IMR-90 (cell line): ENCODE measurements at regions not wholly inside any gene's neighbourhood (a gene's known extent, or its start where the extent isn't known, plus 50 kb on each side); places are given as distances from the start of the nearest gene placed in this dataset.

ENCODE experiments used
- ATAC-seq: fragments of 200-7000 bp; cut with Tn5 transposase; 2 replicates; pipeline ENCODE4 v1.9.1; 2020; ENCODE audit warnings: low read depth, mild to moderate bottlenecking, moderate library complexity
- BruUV-seq: library from RNA; stranded (reverse); fragments of 400-500 nt; replicated peaks from 2 replicates; lab custom pipeline; 2021; lab: Mats Ljungman, UMichigan
- CTCF ChIA-PET: fragments of 300-600 bp; formaldehyde crosslinking; extraction: SDS; loops from one replicate; lab custom pipeline; 2021; ENCODE audit warnings: antibody characterized with exemption; lab: Yijun Ruan, JAX
- POLR2A ChIA-PET: fragments of 300-600 bp; sonication (Branson Sonifier 250); formaldehyde crosslinking; loops from one replicate; lab custom pipeline; 2022; ENCODE audit warnings: antibody characterized with exemption; ENCODE audit not compliant: unreplicated experiment; lab: Charles Lee
- DNase-seq: peaks from one replicate; pipeline ENCODE4 v3.0.0; 2013
- H2AFZ ChIP-seq: replicated peaks from 2 replicates; pipeline ENCODE3; 2013; ENCODE audit warnings: low read length, mild to moderate bottlenecking; ENCODE audit not compliant: poor library complexity
- H2AK5ac ChIP-seq: 2 replicates; pipeline ENCODE4 v1.6.1; 2013; ENCODE audit warnings: low read depth, low read length, inconsistent platforms
- H2AK9ac ChIP-seq: replicated peaks from 2 replicates; pipeline ENCODE3; 2013; ENCODE audit warnings: mild to moderate bottlenecking, low read depth, low read length, moderate library complexity; ENCODE audit not compliant: poor library complexity
- H2BK120ac ChIP-seq: 2 replicates; pipeline ENCODE4 v1.6.1; 2013; ENCODE audit warnings: low read depth, low read length, inconsistent platforms
- H2BK15ac ChIP-seq: 3 replicates; pipeline ENCODE4 v1.6.1; 2013; ENCODE audit warnings: low read depth, low read length, inconsistent platforms
- H2BK20ac ChIP-seq: 2 replicates; pipeline ENCODE4 v1.6.1; 2013; ENCODE audit warnings: low read depth, mild to moderate bottlenecking, inconsistent platforms, low read length, moderate library complexity
- H2BK5ac ChIP-seq: 2 replicates; pipeline ENCODE4 v1.6.1; 2013; ENCODE audit warnings: mild to moderate bottlenecking, low read depth, low read length, inconsistent platforms; ENCODE audit not compliant: poor library complexity, severe bottlenecking
- H3K14ac ChIP-seq: replicated peaks from 2 replicates; pipeline ENCODE4 v1.6.1; 2013; ENCODE audit warnings: low read depth, low read length, inconsistent platforms
- H3K18ac ChIP-seq: 2 replicates; pipeline ENCODE4 v1.6.1; 2013; ENCODE audit warnings: low read depth, low read length, control low read depth
- H3K23ac ChIP-seq: 2 replicates; pipeline ENCODE4 v1.6.1; 2013; ENCODE audit warnings: low read depth, low read length, inconsistent platforms
- H3K27ac ChIP-seq: 2 replicates; pipeline ENCODE4 v1.5.1; 2013; ENCODE audit warnings: mild to moderate bottlenecking, control low read depth, low read length; ENCODE audit not compliant: insufficient read depth
- H3K27me3 ChIP-seq: 2 replicates; pipeline ENCODE4 v1.6.1; 2013; ENCODE audit warnings: low read length; ENCODE audit not compliant: control insufficient read depth, insufficient read depth
- H3K36me3 ChIP-seq: 2 replicates; pipeline ENCODE4 v1.6.1; 2013; ENCODE audit warnings: low read length, mixed read lengths; ENCODE audit not compliant: control insufficient read depth, insufficient read depth
- H3K4ac ChIP-seq: 2 replicates; pipeline ENCODE4 v1.6.1; 2013; ENCODE audit warnings: low read depth, low read length, inconsistent platforms
- H3K4me1 ChIP-seq: 2 replicates; pipeline ENCODE4 v1.6.1; 2013; ENCODE audit warnings: low read length, mixed read lengths; ENCODE audit not compliant: control insufficient read depth, insufficient read depth
- H3K4me2 ChIP-seq: 2 replicates; pipeline ENCODE4 v1.6.1; 2013; ENCODE audit warnings: low read depth, mild to moderate bottlenecking, control low read depth, low read length, moderate library complexity
- H3K4me3 ChIP-seq: 2 replicates; pipeline ENCODE4 v1.5.1; 2013; ENCODE audit warnings: low read depth, mild to moderate bottlenecking, control low read depth, low read length, moderate library complexity; ENCODE audit not compliant: insufficient read depth
- H3K56ac ChIP-seq: 2 replicates; pipeline ENCODE4 v1.6.1; 2013; ENCODE audit warnings: low read length, inconsistent platforms; ENCODE audit not compliant: insufficient read depth; ENCODE audit errors: extremely low read depth
- H3K79me1 ChIP-seq, 2 experiments: 2 replicates each; pipeline ENCODE4 v1.6.1; 2013; ENCODE audit warnings: low read length in 2 of 2, inconsistent platforms in 1 of 2, low read depth in 1 of 2
- H3K9ac ChIP-seq: 2 replicates; pipeline ENCODE4 v1.6.1; 2013; ENCODE audit warnings: low read depth, low read length, control low read depth
- H3K9me1 ChIP-seq: 2 replicates; pipeline ENCODE4 v1.6.1; 2013; ENCODE audit warnings: low read length, inconsistent platforms; ENCODE audit not compliant: insufficient read depth
- H3K9me3 ChIP-seq: 2 replicates; pipeline ENCODE4 v1.6.1; 2013; ENCODE audit warnings: low read length; ENCODE audit not compliant: control insufficient read depth, insufficient read depth
- H4K20me1 ChIP-seq: 2 replicates; pipeline ENCODE4 v1.6.1; 2013; ENCODE audit warnings: low read length, inconsistent platforms; ENCODE audit not compliant: insufficient read depth
- H4K5ac ChIP-seq: 2 replicates; pipeline ENCODE4 v1.6.1; 2013; ENCODE audit warnings: mild to moderate bottlenecking, low read depth, low read length, control low read depth
- H4K8ac ChIP-seq, 2 experiments: 2 replicates each; pipeline ENCODE4 v1.6.1; 2013; ENCODE audit warnings: low read depth in 2 of 2, low read length in 2 of 2, control low read depth in 1 of 2, inconsistent platforms in 1 of 2
- H4K91ac ChIP-seq: 2 replicates; pipeline ENCODE4 v1.6.1; 2013; ENCODE audit warnings: low read depth, low read length, inconsistent platforms; ENCODE audit not compliant: insufficient read depth
- CEBPB ChIP-seq: IDR thresholded peaks from 2 replicates; pipeline ENCODE4 v1.6.1; 2012; ENCODE audit warnings: low read depth, low read length, improper control_type of control experiment
- MXI1 ChIP-seq: IDR thresholded peaks from 2 replicates; pipeline ENCODE4 v1.6.1; 2012; ENCODE audit warnings: low read depth, mild to moderate bottlenecking, low read length, moderate library complexity, borderline replicate concordance
- RFX5 ChIP-seq: IDR thresholded peaks from 2 replicates; pipeline ENCODE4 v1.8.0; 2012; ENCODE audit warnings: low read depth, mild to moderate bottlenecking, low read length, moderate library complexity
- WGBS, 2 experiments: methylation state at CpG; one replicate each; pipeline versions ENCODE4 v1.1.5 to v1.1.7; 2013; ENCODE audit warnings: missing lambda C conversion rate in 2 of 2; ENCODE audit not compliant: insufficient read length in 1 of 2; ENCODE audit errors: extremely low coverage in 2 of 2; 5-methylcytosine and 5-hydroxymethylcytosine counted together
- dilution Hi-C: fragments of 300-500 bp; cut with HindIII; formaldehyde crosslinking; loops from one replicate; pipeline ENCODE4 v1.14.3; 2018; ENCODE audit warnings: low sequenced_read_pairs; ENCODE audit not compliant: unreplicated experiment
- in situ Hi-C: fragments of 300-500 bp; cut with MboI; formaldehyde crosslinking; loops from 3 replicates; pipeline ENCODE4 v1.14.3; 2019; ENCODE audit warnings: low sequenced_read_pairs, inconsistent platforms, mixed read lengths
- intact Hi-C: fragments of 100-400 bp; cut with micrococcal nuclease; formaldehyde crosslinking; loops from 2 replicates; pipeline ENCODE4 v1.10.0; 2022

DNA sequence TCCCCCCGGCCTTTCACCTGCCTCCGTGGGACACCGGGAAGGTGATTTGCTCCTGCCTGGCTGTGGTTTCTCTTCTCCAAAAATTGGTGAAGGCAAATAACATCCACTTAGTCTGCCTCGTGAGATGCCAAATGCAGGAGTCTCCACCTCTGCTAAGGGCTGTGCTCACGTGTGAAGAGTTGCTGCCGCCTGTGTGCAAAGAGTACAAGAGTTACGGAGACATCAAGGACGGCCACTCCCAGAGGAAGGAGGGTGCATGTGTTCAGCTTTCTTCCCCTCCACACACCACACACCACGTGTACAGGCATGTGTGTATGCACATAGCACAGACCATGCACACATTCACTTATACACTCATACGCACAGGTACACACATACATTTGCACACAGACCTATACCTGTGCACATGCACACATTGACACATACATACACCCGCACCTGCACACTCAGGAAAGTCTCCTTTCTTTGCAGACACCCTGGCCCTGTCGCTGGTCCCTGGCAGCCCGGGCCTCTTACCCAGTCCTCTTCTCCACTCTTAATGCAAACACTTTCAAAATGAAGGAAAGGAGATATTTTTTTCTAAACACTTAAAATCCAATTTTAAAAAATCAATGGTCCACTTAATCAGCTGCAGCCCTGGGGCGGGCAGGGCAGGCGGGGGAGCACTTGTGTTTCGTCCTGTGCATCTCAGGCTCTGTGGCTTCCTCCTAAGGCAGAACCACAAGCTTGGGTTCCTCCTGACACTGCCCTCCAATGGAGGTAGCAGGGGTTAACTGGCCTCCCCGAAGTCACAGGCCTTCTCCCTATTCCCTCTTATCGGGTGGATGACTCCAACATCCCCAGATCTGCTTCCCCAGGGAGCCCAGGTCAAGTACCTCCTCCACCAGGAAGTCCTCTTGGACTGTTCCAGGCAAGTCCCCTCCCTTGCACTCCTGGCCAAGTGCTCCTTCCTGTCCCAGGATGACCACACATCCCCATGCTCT lies 103.0 kb downstream of the CPZ start:
- no peak for DNase-seq
- H3K9me3 ChIP-seq: no peaks in the 10 kb centered on the region
- TF ChIP-seq RFX5 (no peak), MXI1 (no peak), CEBPB (no peak)
- H3K4me2 ChIP-seq: no peak overlapping the region
- H2BK5ac ChIP-seq: no peak overlapping the region
- no peak for ATAC-seq
- ChIA-PET POLR2A (no interaction called here), CTCF (no interaction called here)
- 16% methylated on average over 3 of the region's 18 CpGs; no CpG with 5 or more reads in 1 of the 2 experiments for WGBS, 2 experiments
- H4K20me1 ChIP-seq: no peaks in the 10 kb centered on the region
- H3K4me1 ChIP-seq: no peaks in the 10 kb centered on the region
- peaks cover 4% of the 10 kb centered on the region for H3K27me3 ChIP-seq
- H2AK9ac ChIP-seq: no peak overlapping the region
- H3K14ac ChIP-seq: no peak overlapping the region
- no peak overlapping the region for H3K18ac ChIP-seq
- in situ Hi-C loops (no loop called here), dilution Hi-C loops (no loop called here), intact Hi-C loops (loop anchor here (10.0 kb wide), 1 partner anchor 189 kb away; no protein-coding TSS in a partner anchor)
- no peaks in the 10 kb centered on the region for H3K79me1 ChIP-seq
- H2BK15ac ChIP-seq: no peak overlapping the region
- H4K91ac ChIP-seq: no peak overlapping the region
- no peak overlapping the region for H4K5ac ChIP-seq
- H3K36me3 ChIP-seq: no peaks in the 10 kb centered on the region
- H3K4me3 ChIP-seq: no peak overlapping the region
- H3K56ac ChIP-seq: no peak overlapping the region
- H2AK5ac ChIP-seq: no peak overlapping the region
- BruUV-seq: no TSS peak
- H2BK120ac ChIP-seq: no peak overlapping the region
- H3K9me1 ChIP-seq: no peaks in the 10 kb centered on the region
- H3K4ac ChIP-seq: no peak overlapping the region
- H4K8ac ChIP-seq: no peak overlapping the region
- no peak overlapping the region for H2BK20ac ChIP-seq
- H3K9ac ChIP-seq: no peak overlapping the region
- H3K27ac ChIP-seq: no peak overlapping the region
- H3K23ac ChIP-seq: no peak overlapping the region
- peak overlapping the region; percentile 32 for H2AFZ ChIP-seq
